ENCODE measurements at regions not wholly inside any gene's neighbourhood (a gene's known extent, or its start where the extent isn't known, plus 50 kb on each side); places are given as distances from the start of the nearest gene placed in this dataset.

DNA sequence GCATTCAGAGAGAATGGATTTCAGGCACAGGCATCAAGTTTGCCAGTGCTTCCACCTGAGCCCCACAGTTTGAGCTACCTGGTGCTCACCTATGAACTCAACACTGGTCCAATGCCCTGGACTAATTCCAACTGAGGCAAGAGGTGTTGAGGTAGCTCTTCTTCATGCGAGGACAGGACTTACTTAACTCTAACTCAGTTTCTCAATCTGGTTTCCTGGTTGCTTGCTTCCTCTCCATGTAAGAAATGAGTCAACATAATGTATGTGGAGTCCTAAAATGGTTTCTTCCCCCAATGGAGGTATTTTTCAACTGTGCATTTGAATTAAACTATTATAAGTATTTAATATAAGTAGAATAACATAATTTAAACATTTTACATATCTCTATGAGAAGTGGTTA is 523.6 kb upstream of the DAB2 start:
- TF ChIP-seq EP300 (IDR thresholded peaks at IDR 0.05; ENCODE audit: low read depth), result no peak
- TF ChIP-seq, protein P1, sequence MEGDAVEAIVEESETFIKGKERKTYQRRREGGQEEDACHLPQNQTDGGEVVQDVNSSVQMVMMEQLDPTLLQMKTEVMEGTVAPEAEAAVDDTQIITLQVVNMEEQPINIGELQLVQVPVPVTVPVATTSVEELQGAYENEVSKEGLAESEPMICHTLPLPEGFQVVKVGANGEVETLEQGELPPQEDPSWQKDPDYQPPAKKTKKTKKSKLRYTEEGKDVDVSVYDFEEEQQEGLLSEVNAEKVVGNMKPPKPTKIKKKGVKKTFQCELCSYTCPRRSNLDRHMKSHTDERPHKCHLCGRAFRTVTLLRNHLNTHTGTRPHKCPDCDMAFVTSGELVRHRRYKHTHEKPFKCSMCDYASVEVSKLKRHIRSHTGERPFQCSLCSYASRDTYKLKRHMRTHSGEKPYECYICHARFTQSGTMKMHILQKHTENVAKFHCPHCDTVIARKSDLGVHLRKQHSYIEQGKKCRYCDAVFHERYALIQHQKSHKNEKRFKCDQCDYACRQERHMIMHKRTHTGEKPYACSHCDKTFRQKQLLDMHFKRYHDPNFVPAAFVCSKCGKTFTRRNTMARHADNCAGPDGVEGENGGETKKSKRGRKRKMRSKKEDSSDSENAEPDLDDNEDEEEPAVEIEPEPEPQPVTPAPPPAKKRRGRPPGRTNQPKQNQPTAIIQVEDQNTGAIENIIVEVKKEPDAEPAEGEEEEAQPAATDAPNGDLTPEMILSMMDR (IDR thresholded peaks at IDR 0.05), result no peak

Measured in transverse colon (tissue), 3 donors.